ENCODE measurements at regions not wholly inside any gene's neighbourhood (a gene's known extent, or its start where the extent isn't known, plus 50 kb on each side); places are given as distances from the start of the nearest gene placed in this dataset.

- no peak overlapping the region for H3K4me3 ChIP-seq (replicated peaks; ENCODE audit: insufficient read depth, low read length)
- no peak for DNase-seq (ENCODE audit: low read depth in 1 of 2, low spot score in 1 of 2)
These were observed 435.2 kb upstream of the GBE1 start for GRCh38 chr3:82196645-82197044.

GRCh38 chr3:82194870-82195269 is 433.4 kb upstream of the GBE1 start:
- H3K4me3 ChIP-seq (replicated peaks; ENCODE audit: insufficient read depth, low read length): no peak overlapping the region
- TF ChIP-seq CTCF (IDR thresholded peaks at IDR 0.05; ENCODE audit: insufficient read depth, low read length) (no peak), POLR2AphosphoS5 (IDR thresholded peaks at IDR 0.05; ENCODE audit: low read depth) (no peak), REST (IDR thresholded peaks at IDR 0.05; ENCODE audit: insufficient replicate concordance, low read depth) (no peak), SPI1 (IDR thresholded peaks at IDR 0.05; ENCODE audit: borderline replicate concordance, low read depth) (no peak), GABPA (IDR thresholded peaks at IDR 0.05; ENCODE audit: low read depth) (no peak)
- H3K27me3 ChIP-seq (ENCODE audit: insufficient read depth, poor library complexity, severe bottlenecking): no peaks in the 10 kb centered on the region
- H3K27ac ChIP-seq (replicated peaks): no peak overlapping the region
- DNase-seq (ENCODE audit: low read depth in 1 of 2, low spot score in 1 of 2): no peak

More at GRCh38 chr3:82196645-82197044, 435.2 kb upstream of the GBE1 start:
- Histone ChIP-seq H3K27ac (replicated peaks) (no peak overlapping the region), H3K27me3 (ENCODE audit: insufficient read depth, poor library complexity, severe bottlenecking) (no peaks in the 10 kb centered on the region)
- TF ChIP-seq POLR2AphosphoS5 (IDR thresholded peaks at IDR 0.05; ENCODE audit: low read depth): no peak
- no peak for TF ChIP-seq CTCF (IDR thresholded peaks at IDR 0.05; ENCODE audit: insufficient read depth, low read length)
- no peak for TF ChIP-seq GABPA (IDR thresholded peaks at IDR 0.05; ENCODE audit: low read depth)
- no peak for TF ChIP-seq REST (IDR thresholded peaks at IDR 0.05; ENCODE audit: insufficient replicate concordance, low read depth)
- TF ChIP-seq SPI1 (IDR thresholded peaks at IDR 0.05; ENCODE audit: borderline replicate concordance, low read depth): no peak

- H3K27ac ChIP-seq (replicated peaks): no peak overlapping the region
- TF ChIP-seq REST (IDR thresholded peaks at IDR 0.05; ENCODE audit: insufficient replicate concordance, low read depth): no peak
- no peak for TF ChIP-seq POLR2AphosphoS5 (IDR thresholded peaks at IDR 0.05; ENCODE audit: low read depth)
- no peak for TF ChIP-seq CTCF (IDR thresholded peaks at IDR 0.05; ENCODE audit: insufficient read depth, low read length)
- no peak for TF ChIP-seq GABPA (IDR thresholded peaks at IDR 0.05; ENCODE audit: low read depth)
- no peak for TF ChIP-seq SPI1 (IDR thresholded peaks at IDR 0.05; ENCODE audit: borderline replicate concordance, low read depth)
- H3K27me3 ChIP-seq (ENCODE audit: insufficient read depth, poor library complexity, severe bottlenecking): no peaks in the 10 kb centered on the region
- DNase-seq (ENCODE audit: low read depth in 1 of 2, low spot score in 1 of 2): no peak
- H3K4me3 ChIP-seq (replicated peaks; ENCODE audit: insufficient read depth, low read length): no peak overlapping the region
These were observed 424.6 kb upstream of the GBE1 start for GRCh38 chr3:82186017-82186416.

All from HL-60 (cell line).